Subcutaneous abdominal adipose tissue (tissue), 5 donors: ENCODE measurements at regions not wholly inside any gene's neighbourhood (a gene's known extent, or its start where the extent isn't known, plus 50 kb on each side); places are given as distances from the start of the nearest gene placed in this dataset.
A peak's percentile ranks its signal among the peaks of the same experiment; 100 is the strongest.

Experiments
- H3K27ac ChIP-seq: one replicate; pipeline ENCODE4 v1.7.0; 2013; ENCODE audit warnings: low read depth, mild to moderate bottlenecking, inconsistent platforms, low read length, moderate library complexity
- H3K27me3 ChIP-seq, 5 donors: one replicate each; pipeline ENCODE4 v1.7.0; 2013; ENCODE audit warnings: low read length in 5 of 5, inconsistent platforms in 1 of 5; ENCODE audit not compliant: control insufficient read depth in 5 of 5, insufficient read depth in 4 of 5
- H3K36me3 ChIP-seq, 5 donors: one replicate each; pipeline ENCODE4 v1.7.0; 2013; ENCODE audit warnings: low read length in 5 of 5; ENCODE audit not compliant: control insufficient read depth in 5 of 5, insufficient read depth in 5 of 5
- H3K4me1 ChIP-seq, 5 donors: one replicate each; pipeline ENCODE4 v1.7.0; 2013; ENCODE audit warnings: low read length in 5 of 5, mild to moderate bottlenecking in 3 of 5, moderate library complexity in 1 of 5; ENCODE audit not compliant: control insufficient read depth in 5 of 5, insufficient read depth in 5 of 5
- H3K4me3 ChIP-seq, 5 donors: one replicate each; pipeline ENCODE4 v1.7.0; 2013; ENCODE audit warnings: low read length in 5 of 5, low read depth in 1 of 5
- H3K9ac ChIP-seq, 5 donors: one replicate each; pipeline ENCODE4 v1.7.0; 2013; ENCODE audit warnings: low read length in 5 of 5, mild to moderate bottlenecking in 4 of 5, moderate library complexity in 3 of 5
- H3K9me3 ChIP-seq, 5 donors: one replicate each; pipeline ENCODE4 v1.7.0; 2013; ENCODE audit warnings: low read length in 5 of 5; ENCODE audit not compliant: control insufficient read depth in 5 of 5
- donor health status: healthy.
- donor health status: healthy.
- donor health status: healthy.
- donor health status: healthy.
- donor health status: healthy.

GRCh38 chr21:18460979-18461378 is 57.4 kb upstream of the TMPRSS15 start:
- no peaks in the 10 kb centered on the region for H3K36me3 ChIP-seq
- H3K27ac ChIP-seq = no peak overlapping the region
- H3K27me3 ChIP-seq = no peaks in the 10 kb centered on the region
- no peak overlapping the region for H3K4me3 ChIP-seq
- H3K9me3 ChIP-seq = no peaks in the 10 kb centered on the region
- no peaks in the 10 kb centered on the region for H3K4me1 ChIP-seq
- H3K9ac ChIP-seq = no peak overlapping the region

GRCh38 chr21:18461743-18462142 is 58.2 kb upstream of the TMPRSS15 start:
- Histone ChIP-seq H3K27ac (no peak overlapping the region), H3K4me3 (no peak overlapping the region), H3K9ac (no peak overlapping the region), H3K27me3 (no peaks in the 10 kb centered on the region), H3K4me1 (no peaks in the 10 kb centered on the region), H3K9me3 (no peaks in the 10 kb centered on the region), H3K36me3 (no peaks in the 10 kb centered on the region)

GRCh38 chr21:18467715-18468114 is 64.1 kb upstream of the TMPRSS15 start:
- no peak overlapping the region for H3K9ac ChIP-seq

GRCh38 chr21:18468790-18469189 is 65.2 kb upstream of the TMPRSS15 start:
- peak overlapping the region in 1 of 5 donors; percentile 35 for H3K9ac ChIP-seq
- H3K36me3 ChIP-seq = no peaks in the 10 kb centered on the region
- H3K4me1 ChIP-seq = no peaks in the 10 kb centered on the region
- no peaks in the 10 kb centered on the region for H3K9me3 ChIP-seq
- H3K4me3 ChIP-seq = peak overlapping the region in 4 of 5 donors; percentile 20 to 45 (median 28)
- no peaks in the 10 kb centered on the region for H3K27me3 ChIP-seq
- no peak overlapping the region for H3K27ac ChIP-seq

More at GRCh38 chr21:18467715-18468114, 64.1 kb upstream of the TMPRSS15 start:
- H3K4me3 ChIP-seq = no peak overlapping the region
- no peaks in the 10 kb centered on the region for H3K9me3 ChIP-seq
- no peaks in the 10 kb centered on the region for H3K36me3 ChIP-seq
- H3K27ac ChIP-seq = no peak overlapping the region
- H3K4me1 ChIP-seq = no peaks in the 10 kb centered on the region
- H3K27me3 ChIP-seq = no peaks in the 10 kb centered on the region

- Histone ChIP-seq H3K27ac (no peak overlapping the region), H3K9ac (no peak overlapping the region), H3K9me3 (no peaks in the 10 kb centered on the region), H3K4me3 (no peak overlapping the region), H3K27me3 (no peaks in the 10 kb centered on the region), H3K36me3 (no peaks in the 10 kb centered on the region), H3K4me1 (no peaks in the 10 kb centered on the region)
These were observed 73.1 kb upstream of the TMPRSS15 start for GRCh38 chr21:18476639-18477038.

GRCh38 chr21:18477043-18477442 is 73.5 kb upstream of the TMPRSS15 start:
- no peaks in the 10 kb centered on the region for H3K36me3 ChIP-seq
- H3K27ac ChIP-seq = no peak overlapping the region
- no peak overlapping the region for H3K9ac ChIP-seq
- H3K4me3 ChIP-seq = no peak overlapping the region
- no peaks in the 10 kb centered on the region for H3K4me1 ChIP-seq
- no peaks in the 10 kb centered on the region for H3K27me3 ChIP-seq
- H3K9me3 ChIP-seq = no peaks in the 10 kb centered on the region

- H3K36me3 ChIP-seq = no peaks in the 10 kb centered on the region
- no peaks in the 10 kb centered on the region for H3K27me3 ChIP-seq
- no peak overlapping the region for H3K9ac ChIP-seq
- H3K4me3 ChIP-seq = no peak overlapping the region
- H3K27ac ChIP-seq = no peak overlapping the region
- no peaks in the 10 kb centered on the region for H3K4me1 ChIP-seq
- H3K9me3 ChIP-seq = no peaks in the 10 kb centered on the region
These were observed 74.9 kb upstream of the TMPRSS15 start for GRCh38 chr21:18478513-18478912.

- no peak overlapping the region for H3K27ac ChIP-seq
- H3K36me3 ChIP-seq = no peaks in the 10 kb centered on the region
- no peaks in the 10 kb centered on the region for H3K27me3 ChIP-seq
- H3K9me3 ChIP-seq = no peaks in the 10 kb centered on the region
- H3K9ac ChIP-seq = no peak overlapping the region
- H3K4me3 ChIP-seq = no peak overlapping the region
- H3K4me1 ChIP-seq = no peaks in the 10 kb centered on the region
These were observed 84.7 kb upstream of the TMPRSS15 start for GRCh38 chr21:18488252-18488651.

GRCh38 chr21:18493422-18493821 is 89.8 kb upstream of the TMPRSS15 start:
- Histone ChIP-seq H3K27ac (no peak overlapping the region), H3K9ac (no peak overlapping the region), H3K36me3 (no peaks in the 10 kb centered on the region), H3K4me1 (no peaks in the 10 kb centered on the region), H3K9me3 (no peaks in the 10 kb centered on the region), H3K27me3 (no peaks in the 10 kb centered on the region), H3K4me3 (no peak overlapping the region)

GRCh38 chr21:18495523-18495922 is 91.9 kb upstream of the TMPRSS15 start:
- H3K9me3 ChIP-seq = no peaks in the 10 kb centered on the region
- no peaks in the 10 kb centered on the region for H3K36me3 ChIP-seq
- H3K27ac ChIP-seq = no peak overlapping the region
- H3K4me3 ChIP-seq = no peak overlapping the region
- no peaks in the 10 kb centered on the region for H3K4me1 ChIP-seq
- H3K9ac ChIP-seq = no peak overlapping the region
- H3K27me3 ChIP-seq = no peaks in the 10 kb centered on the region

- H3K36me3 ChIP-seq = no peaks in the 10 kb centered on the region
- H3K9me3 ChIP-seq = peaks cover 0 to 4% (median 0%) of the 10 kb centered on the region in 5 donors
- no peak overlapping the region for H3K27ac ChIP-seq
- no peak overlapping the region for H3K4me3 ChIP-seq
- no peaks in the 10 kb centered on the region for H3K27me3 ChIP-seq
- no peak overlapping the region for H3K9ac ChIP-seq
- no peaks in the 10 kb centered on the region for H3K4me1 ChIP-seq
These were observed 94.8 kb upstream of the TMPRSS15 start for GRCh38 chr21:18498431-18498830.
